ENCODE measurements at regions not wholly inside any gene's neighbourhood (a gene's known extent, or its start where the extent isn't known, plus 50 kb on each side); places are given as distances from the start of the nearest gene placed in this dataset.

- TF ChIP-seq CTCF (IDR thresholded peaks at IDR 0.05; ENCODE audit: extremely low read depth in 1 of 2, insufficient read depth in 1 of 2, low read depth in 1 of 2, low read length in 2 of 2) (no peak), EZH2 (IDR thresholded peaks at IDR 0.05; ENCODE audit: borderline replicate concordance, low read depth, low read length, severe bottlenecking) (no peak)
These were observed 93.2 kb upstream of the ADAMTS2 start for GRCh38 chr5:179438461-179438860.

Data from endothelial cell of umbilical vein (primary cell).